ENCODE measurements at regions not wholly inside any gene's neighbourhood (a gene's known extent, or its start where the extent isn't known, plus 50 kb on each side); places are given as distances from the start of the nearest gene placed in this dataset.

GRCh38 chr9:75432386-75432785 is 344.1 kb downstream of the OSTF1 start:
- no peak for TF ChIP-seq CTCF (IDR thresholded peaks at IDR 0.05)
- TF ChIP-seq RCOR1 (IDR thresholded peaks at IDR 0.05; ENCODE audit: low read length): no peak
- no peak for TF ChIP-seq EZH2phosphoT487 (IDR thresholded peaks at IDR 0.05; ENCODE audit: borderline replicate concordance, low read depth)
- TF ChIP-seq MEF2A (IDR thresholded peaks at IDR 0.05; ENCODE audit: borderline replicate concordance, low read depth): no peak
- no peak for TF ChIP-seq SIN3A (IDR thresholded peaks at IDR 0.05; ENCODE audit: borderline replicate concordance, low read depth, low read length)
- no peak for TF ChIP-seq IRF3 (IDR thresholded peaks at IDR 0.05; ENCODE audit: low read depth, low read length)
- no peak for TF ChIP-seq YY1 (IDR thresholded peaks at IDR 0.05; ENCODE audit: low read depth)
- no peak for TF ChIP-seq FOXM1 (IDR thresholded peaks at IDR 0.05; ENCODE audit: low read depth)
